Endodermal cell (in vitro differentiated cells): ENCODE measurements at regions not wholly inside any gene's neighbourhood (a gene's known extent, or its start where the extent isn't known, plus 50 kb on each side); places are given as distances from the start of the nearest gene placed in this dataset.

ENCODE experiments used
- DNase-seq: peaks from one replicate; pipeline ENCODE4 v3.0.0-alpha.2; 2017
- H3K27ac ChIP-seq: 2 replicates; pipeline ENCODE4 v1.5.1; 2013; ENCODE audit warnings: mild to moderate bottlenecking, low read depth, low read length, moderate library complexity
- H3K27me3 ChIP-seq: 2 replicates; pipeline ENCODE4 v1.6.1; 2013; ENCODE audit warnings: mild to moderate bottlenecking, low read length, moderate library complexity; ENCODE audit not compliant: insufficient read depth, control insufficient read depth, poor library complexity, severe bottlenecking
- H3K36me3 ChIP-seq: 2 replicates; pipeline ENCODE4 v1.7.0; 2013; ENCODE audit warnings: mild to moderate bottlenecking, low read length, moderate library complexity; ENCODE audit not compliant: control insufficient read depth, insufficient read depth
- H3K4me1 ChIP-seq: one replicate; pipeline ENCODE4 v1.7.0; 2013; ENCODE audit warnings: low read length; ENCODE audit not compliant: control insufficient read depth, insufficient read depth
- H3K4me3 ChIP-seq: 2 replicates; pipeline ENCODE4 v1.5.1; 2013; ENCODE audit warnings: mild to moderate bottlenecking, low read length, moderate library complexity
- H3K9ac ChIP-seq: 2 replicates; pipeline ENCODE4 v1.6.1; 2013; ENCODE audit warnings: mild to moderate bottlenecking, low read length, moderate library complexity; ENCODE audit not compliant: poor library complexity, severe bottlenecking; ENCODE audit errors: extremely low read depth
- H3K9me3 ChIP-seq: 2 replicates; pipeline ENCODE4 v1.6.1; 2013; ENCODE audit warnings: mild to moderate bottlenecking, low read length, moderate library complexity; ENCODE audit not compliant: control insufficient read depth
- H3K27ac Mint-ChIP-seq: 2 replicates; pipeline ENCODE4 v1.8.0; 2020; ENCODE audit warnings: mixed read lengths
- H3K27me3 Mint-ChIP-seq: 2 replicates; pipeline ENCODE4 v1.8.0; 2021; ENCODE audit warnings: mild to moderate bottlenecking, mixed read lengths; ENCODE audit not compliant: insufficient read depth
- H3K36me3 Mint-ChIP-seq: 2 replicates; pipeline ENCODE4 v1.8.0; 2020; ENCODE audit warnings: low read depth, mixed read lengths
- H3K4me1 Mint-ChIP-seq: 2 replicates; pipeline ENCODE4 v1.8.0; 2020; ENCODE audit warnings: mixed read lengths
- H3K4me3 Mint-ChIP-seq: 2 replicates; pipeline ENCODE4 v1.8.0; 2020; ENCODE audit warnings: mild to moderate bottlenecking, moderate library complexity, mixed read lengths
- H3K9me3 Mint-ChIP-seq: 2 replicates; pipeline ENCODE4 v1.8.0; 2020; ENCODE audit warnings: mild to moderate bottlenecking, mixed read lengths
- WGBS, 2 experiments: methylation state at CpG; one replicate each; pipeline versions ENCODE4 v1.1.5 to v1.1.7; 2013; ENCODE audit warnings: missing lambda C conversion rate in 2 of 2, mixed read lengths in 1 of 2; ENCODE audit not compliant: insufficient coverage in 1 of 2, insufficient read length in 1 of 2; 5-methylcytosine and 5-hydroxymethylcytosine counted together
- TF ChIP-seq, protein P1 (sequence below): fragments of 200-600 bp; sonication (generic); conservative IDR thresholded peaks from 2 replicates; pipeline ENCODE4 v1.5.0; 2021; ENCODE audit warnings: antibody characterized with exemption, mild to moderate bottlenecking

DNA sequence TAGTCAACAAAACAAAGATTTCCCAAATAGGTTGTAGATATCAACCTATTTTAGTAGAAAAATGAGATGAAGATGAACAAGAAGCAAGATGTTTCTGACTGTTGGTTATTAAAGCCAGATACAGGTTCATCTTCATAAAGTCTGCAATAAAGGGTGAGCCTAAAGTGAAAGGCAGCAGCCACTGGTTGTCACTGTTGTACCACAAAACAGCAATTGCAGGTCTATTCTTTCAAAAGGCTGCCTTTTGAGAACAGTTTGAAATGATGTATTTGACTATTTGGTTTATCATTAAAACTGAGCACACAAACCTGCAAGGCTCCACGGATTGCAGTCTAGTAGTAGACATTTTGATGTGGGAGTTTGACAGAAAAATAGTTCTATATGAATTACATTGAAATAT, 543.4 kb downstream of the GBE1 start:
- H3K27me3 Mint-ChIP-seq, result no peaks in the 10 kb centered on the region
- peak; percentile 59 for DNase-seq
- H3K36me3 Mint-ChIP-seq, result no peaks in the 10 kb centered on the region

DNA sequence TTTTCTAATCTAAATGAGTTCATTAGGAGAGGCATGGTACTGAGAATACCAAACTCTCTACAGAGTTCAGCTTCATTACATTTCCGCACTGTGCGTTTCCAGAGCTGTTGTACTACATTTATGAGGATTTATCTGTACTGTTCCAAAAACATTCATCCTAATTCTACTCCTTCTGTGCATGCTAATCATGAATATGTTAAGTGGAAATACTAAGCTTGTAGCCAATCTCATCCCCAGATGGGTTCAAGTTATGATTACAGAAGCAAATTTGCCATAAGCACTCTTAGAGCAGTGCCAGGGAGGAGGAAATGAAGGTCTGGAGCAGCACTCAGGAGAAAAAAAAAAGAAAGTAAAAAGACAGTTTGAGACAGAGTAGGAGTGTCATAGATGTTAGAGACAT, 544.3 kb downstream of the GBE1 start:
- H3K4me3 ChIP-seq, result no peak overlapping the region

More for the DNA sequence above, 543.4 kb downstream of the GBE1 start:
- WGBS, 2 experiments, result 18% methylated on average over 1 of the region's 1 CpG; no CpG with 5 or more reads in 1 of the 2 experiments
- Histone ChIP-seq H3K9ac (no peak overlapping the region), H3K9me3 (no peaks in the 10 kb centered on the region), H3K4me1 (no peaks in the 10 kb centered on the region), H3K36me3 (no peaks in the 10 kb centered on the region), H3K4me3 (no peak overlapping the region), H3K27ac (no peak overlapping the region), H3K27me3 (no peaks in the 10 kb centered on the region)
- TF ChIP-seq, protein P1, sequence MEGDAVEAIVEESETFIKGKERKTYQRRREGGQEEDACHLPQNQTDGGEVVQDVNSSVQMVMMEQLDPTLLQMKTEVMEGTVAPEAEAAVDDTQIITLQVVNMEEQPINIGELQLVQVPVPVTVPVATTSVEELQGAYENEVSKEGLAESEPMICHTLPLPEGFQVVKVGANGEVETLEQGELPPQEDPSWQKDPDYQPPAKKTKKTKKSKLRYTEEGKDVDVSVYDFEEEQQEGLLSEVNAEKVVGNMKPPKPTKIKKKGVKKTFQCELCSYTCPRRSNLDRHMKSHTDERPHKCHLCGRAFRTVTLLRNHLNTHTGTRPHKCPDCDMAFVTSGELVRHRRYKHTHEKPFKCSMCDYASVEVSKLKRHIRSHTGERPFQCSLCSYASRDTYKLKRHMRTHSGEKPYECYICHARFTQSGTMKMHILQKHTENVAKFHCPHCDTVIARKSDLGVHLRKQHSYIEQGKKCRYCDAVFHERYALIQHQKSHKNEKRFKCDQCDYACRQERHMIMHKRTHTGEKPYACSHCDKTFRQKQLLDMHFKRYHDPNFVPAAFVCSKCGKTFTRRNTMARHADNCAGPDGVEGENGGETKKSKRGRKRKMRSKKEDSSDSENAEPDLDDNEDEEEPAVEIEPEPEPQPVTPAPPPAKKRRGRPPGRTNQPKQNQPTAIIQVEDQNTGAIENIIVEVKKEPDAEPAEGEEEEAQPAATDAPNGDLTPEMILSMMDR, result peak; percentile 78
- Mint-ChIP-seq H3K4me3 (no peak overlapping the region), H3K9me3 (no peaks in the 10 kb centered on the region), H3K4me1 (no peaks in the 10 kb centered on the region), H3K27ac (no peak overlapping the region)

DNA sequence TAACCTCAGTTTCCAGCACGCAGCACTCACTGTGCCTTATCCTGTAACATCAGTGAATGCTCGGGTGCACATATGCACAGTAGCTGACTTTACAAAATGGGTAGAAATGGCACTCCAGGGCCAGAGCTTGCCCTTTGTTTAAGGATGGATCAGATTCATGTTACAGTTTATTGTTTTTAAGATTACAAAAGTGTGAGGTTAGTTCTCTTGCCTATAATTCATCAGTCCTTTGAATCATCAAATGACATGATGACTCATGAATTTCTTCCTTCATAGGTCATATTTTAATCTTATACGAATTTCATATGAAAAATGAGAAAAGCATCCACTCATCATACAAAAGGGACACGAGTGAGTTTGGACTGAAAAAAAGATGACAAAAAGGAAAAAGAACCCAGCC, 545.3 kb downstream of the GBE1 start:
- no peak overlapping the region for H3K9ac ChIP-seq
- no peaks in the 10 kb centered on the region for H3K9me3 ChIP-seq
- Mint-ChIP-seq H3K4me3 (no peak overlapping the region), H3K27ac (no peak overlapping the region), H3K36me3 (no peaks in the 10 kb centered on the region), H3K4me1 (no peaks in the 10 kb centered on the region), H3K9me3 (no peaks in the 10 kb centered on the region), H3K27me3 (no peaks in the 10 kb centered on the region)
- 90% methylated on average over 4 of the region's 4 CpGs; no CpG with 5 or more reads in 1 of the 2 experiments for WGBS, 2 experiments
- TF ChIP-seq, protein P1, result no peak
- no peaks in the 10 kb centered on the region for H3K27me3 ChIP-seq
- no peak for DNase-seq
- no peak overlapping the region for H3K27ac ChIP-seq
- no peak overlapping the region for H3K4me3 ChIP-seq
- no peaks in the 10 kb centered on the region for H3K4me1 ChIP-seq
- H3K36me3 ChIP-seq, result no peaks in the 10 kb centered on the region

More for the DNA sequence above, 544.3 kb downstream of the GBE1 start:
- H3K36me3 ChIP-seq, result no peaks in the 10 kb centered on the region
- no peaks in the 10 kb centered on the region for H3K4me1 ChIP-seq
- Mint-ChIP-seq H3K4me3 (no peak overlapping the region), H3K27ac (no peak overlapping the region), H3K36me3 (no peaks in the 10 kb centered on the region), H3K9me3 (no peaks in the 10 kb centered on the region), H3K27me3 (no peaks in the 10 kb centered on the region), H3K4me1 (no peaks in the 10 kb centered on the region)
- H3K9ac ChIP-seq, result no peak overlapping the region
- DNase-seq, result no peak
- H3K27me3 ChIP-seq, result no peaks in the 10 kb centered on the region
- TF ChIP-seq, protein P1, result no peak
- WGBS, 2 experiments, result 96% methylated on average over 2 of the region's 2 CpGs; no CpG with 5 or more reads in 1 of the 2 experiments
- no peaks in the 10 kb centered on the region for H3K9me3 ChIP-seq
- no peak overlapping the region for H3K27ac ChIP-seq
